GM21576 (cell line): ENCODE measurements at regions not wholly inside any gene's neighbourhood (a gene's known extent, or its start where the extent isn't known, plus 50 kb on each side); places are given as distances from the start of the nearest gene placed in this dataset.
"Not testable (repeated sequence)": the region's sequence is repeated elsewhere in the genome, so short reads cannot be mapped to it uniquely, and the experiment has no call there.

ENCODE experiments used
- ATAC-seq: cut with Tn5 transposase; IDR thresholded peaks from one replicate; pipeline ENCODE4 v1.9.1; 2021; ENCODE audit warnings: mild to moderate bottlenecking, moderate library complexity; ENCODE audit not compliant: unreplicated experiment

- peak; percentile 53 for ATAC-seq
Measured at GRCh38 chr6:135129136-135129856, 51.8 kb upstream of the MYB start.

GRCh38 chr6:135128268-135128914, 52.7 kb upstream of the MYB start:
- ATAC-seq = peak; percentile 84

- no peak for ATAC-seq
Measured at GRCh38 chr6:135126729-135127128, 54.4 kb upstream of the MYB start.

- no peak for ATAC-seq
Measured at GRCh38 chr6:135126034-135126433, 55.1 kb upstream of the MYB start.

DNA sequence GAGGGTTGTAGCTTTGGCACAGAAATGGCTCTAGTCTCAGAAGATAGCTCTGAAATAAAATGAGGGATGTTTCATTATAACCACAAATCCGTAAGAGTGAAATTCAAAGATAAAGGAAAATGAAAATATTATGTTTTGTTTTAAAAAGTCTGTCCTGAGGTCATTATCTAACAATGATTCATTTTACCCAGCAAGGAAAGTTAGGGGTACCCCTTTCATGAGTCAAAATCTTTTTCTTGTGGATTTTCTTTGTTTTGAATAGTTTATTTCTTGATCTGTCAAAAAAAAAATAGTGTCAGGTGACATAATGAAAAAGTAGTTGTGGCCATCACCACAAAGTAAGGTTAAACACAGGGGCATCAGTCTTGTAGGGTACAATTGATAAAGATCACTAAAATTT, 59.7 kb upstream of the MYB start:
- ATAC-seq = no peak

- no peak for ATAC-seq
Measured at GRCh38 chr6:135118134-135118730, 62.9 kb upstream of the MYB start.

DNA sequence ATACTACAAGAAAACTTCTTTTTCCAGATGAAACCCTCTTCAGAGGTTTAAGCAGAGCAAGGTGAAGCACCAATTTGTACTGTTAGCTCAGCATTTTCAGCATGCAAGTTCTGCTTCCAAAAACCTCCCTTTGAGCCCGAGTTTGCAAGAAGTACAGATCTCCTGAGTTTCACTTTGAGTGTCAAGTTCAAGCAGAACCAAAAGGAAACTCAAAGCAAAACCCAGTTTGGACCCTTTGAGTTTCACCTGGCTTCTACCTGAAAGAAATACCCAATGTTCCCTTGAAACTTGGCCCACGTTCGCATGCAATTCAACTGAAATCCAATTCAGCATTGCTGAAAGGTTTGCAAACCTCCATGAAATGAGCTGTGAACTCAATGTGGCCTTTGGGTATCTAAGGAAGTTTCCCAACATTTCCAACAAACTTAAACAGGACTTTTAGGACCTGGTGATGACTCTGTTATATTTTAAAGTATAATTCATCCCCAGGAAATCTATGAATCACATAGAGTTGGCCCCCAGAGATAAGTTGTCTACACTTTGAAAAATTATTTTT, 62.9 kb upstream of the HBS1L start:
- no peak for ATAC-seq

GRCh38 chr6:135116571-135116970, 61.9 kb upstream of the HBS1L start:
- ATAC-seq = no peak

DNA sequence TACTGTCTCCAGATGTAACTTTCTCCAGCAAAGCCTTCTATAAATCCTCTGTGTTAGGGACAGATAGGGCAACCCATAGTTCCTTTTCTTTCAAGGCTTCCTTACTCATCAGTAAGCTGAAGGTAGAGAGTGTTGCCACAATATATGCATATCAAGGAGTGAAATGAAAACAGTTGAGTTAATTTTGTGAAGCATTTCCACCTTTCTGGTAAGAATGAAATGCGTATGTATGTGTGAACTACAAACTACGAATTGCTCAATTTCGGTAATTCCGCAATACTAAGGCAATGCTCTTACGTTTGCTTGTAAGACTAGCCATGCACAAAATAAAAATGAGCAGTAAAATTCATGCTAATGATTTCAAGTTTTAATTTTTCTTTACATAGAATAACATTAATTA, 61.2 kb upstream of the HBS1L start:
- no peak for ATAC-seq

DNA sequence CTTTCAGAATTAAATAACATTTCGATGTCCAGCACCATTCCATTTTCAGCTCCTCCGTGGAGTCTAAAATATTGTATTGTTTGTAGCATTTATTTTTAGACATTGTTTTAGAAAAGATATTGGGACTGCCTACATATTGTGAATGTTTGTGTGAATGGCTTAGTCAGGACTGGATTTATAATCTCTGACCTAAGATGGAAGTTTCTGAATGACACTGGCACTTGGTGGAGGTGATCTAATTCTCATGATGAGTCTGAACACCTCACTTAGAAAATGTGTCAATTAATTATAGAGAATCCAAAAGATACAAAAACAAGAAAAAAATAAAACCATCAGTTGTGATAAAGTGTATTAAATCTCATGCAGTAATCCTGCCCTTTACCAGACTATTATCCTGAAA, 60.8 kb upstream of the HBS1L start:
- ATAC-seq = no peak

DNA sequence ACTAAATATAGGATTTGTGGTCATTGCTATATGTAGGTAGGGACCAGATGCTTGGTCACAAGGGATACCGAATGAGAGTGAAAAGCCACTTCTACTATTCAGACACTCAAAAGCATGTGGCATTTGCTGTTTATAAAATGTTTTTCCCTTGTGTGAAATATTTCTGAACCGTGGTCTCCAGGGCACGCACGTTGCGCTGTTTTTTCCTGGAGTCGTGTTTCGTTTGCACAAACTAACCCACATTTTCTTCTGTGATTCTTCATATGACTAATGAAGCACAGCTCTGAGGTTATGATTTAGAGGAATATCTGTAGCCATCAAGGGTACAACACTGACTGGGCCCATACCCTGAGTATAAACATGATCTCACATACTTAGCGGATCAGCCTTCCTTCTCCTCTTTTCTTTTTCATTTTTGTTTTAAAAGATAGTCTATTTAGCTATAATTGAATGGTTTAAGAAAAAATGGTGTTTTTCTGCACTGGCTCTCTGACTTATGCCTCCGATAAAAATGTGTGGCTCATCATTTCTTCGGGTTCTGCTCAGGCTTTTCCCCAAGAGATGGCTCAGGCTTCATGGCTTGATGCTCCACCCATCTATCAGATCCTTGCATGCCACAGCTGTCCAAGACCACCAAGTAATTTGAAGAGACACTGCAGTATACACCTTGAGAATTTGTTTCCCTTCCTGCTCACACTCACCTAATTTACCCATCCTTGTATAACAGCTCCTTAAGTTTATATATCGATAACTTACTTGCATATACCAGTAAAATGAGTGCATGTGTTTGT, 59.9 kb upstream of the HBS1L start:
- ATAC-seq = peak; percentile 64

DNA sequence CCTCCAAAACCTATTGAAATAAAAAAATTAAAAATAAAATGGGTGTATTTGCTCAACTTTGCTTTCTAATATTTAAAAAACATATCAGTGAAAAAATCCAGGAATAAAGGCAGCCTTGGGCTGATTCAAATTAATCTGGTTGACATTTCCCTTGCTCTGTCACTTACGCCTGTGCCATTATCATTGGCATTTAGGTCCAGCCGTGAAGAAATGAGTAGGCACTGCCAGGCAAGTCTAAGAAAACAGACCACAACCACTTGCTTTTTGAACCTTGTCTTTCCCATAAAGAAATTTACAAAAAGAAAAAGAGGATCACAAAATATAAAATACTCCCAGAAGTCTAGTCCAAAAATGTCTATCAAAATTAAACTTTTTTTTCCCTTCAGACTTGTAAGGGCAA, 59.2 kb upstream of the HBS1L start:
- ATAC-seq = no peak

DNA sequence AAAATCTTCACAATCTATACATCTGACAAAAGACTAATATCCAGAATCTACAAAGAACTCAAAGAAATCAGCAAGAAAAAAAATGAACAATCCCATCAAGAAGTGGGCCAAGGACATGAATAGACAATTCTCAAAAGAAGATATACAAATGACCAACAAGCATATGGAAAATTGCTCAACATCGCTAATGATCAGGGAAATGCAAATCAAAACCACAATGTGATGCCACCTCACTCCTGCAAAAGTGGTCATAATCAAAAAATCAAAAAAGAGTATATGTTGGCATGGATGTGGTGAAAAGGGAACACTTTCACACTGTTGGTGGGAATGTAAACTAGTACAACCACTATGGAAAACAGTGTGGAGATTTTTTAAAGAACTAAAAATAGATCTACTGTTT, 58.3 kb upstream of the HBS1L start:
- ATAC-seq = not testable (repeated sequence)

GRCh38 chr6:135110261-135110781, 55.7 kb upstream of the HBS1L start:
- ATAC-seq = not testable (repeated sequence)

- no peak for ATAC-seq
Measured at GRCh38 chr6:135109761-135110160, 55.1 kb upstream of the HBS1L start.

GRCh38 chr6:135108692-135109091, 54.1 kb upstream of the HBS1L start:
- no peak for ATAC-seq

GRCh38 chr6:135106611-135107010, 52.0 kb upstream of the HBS1L start:
- no peak for ATAC-seq

DNA sequence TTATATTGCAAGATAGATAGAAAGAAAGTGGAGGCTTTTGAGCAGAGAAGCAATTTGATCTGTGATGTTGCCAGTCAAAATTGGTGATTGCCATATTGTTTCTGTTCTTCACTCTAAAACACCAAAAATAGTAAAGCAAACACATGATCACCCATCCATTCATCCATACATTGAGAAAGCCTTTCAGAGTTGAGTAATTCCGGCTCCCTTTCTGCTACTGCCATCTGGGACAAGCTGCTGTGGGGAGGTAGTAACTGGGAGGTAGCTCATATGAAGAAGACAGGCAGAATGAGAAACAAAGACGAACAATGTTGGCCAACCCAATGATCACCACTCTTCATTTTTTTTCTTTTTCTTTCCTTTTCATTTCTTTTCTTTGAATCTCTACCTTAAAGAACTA, 51.1 kb upstream of the HBS1L start:
- no peak for ATAC-seq

DNA sequence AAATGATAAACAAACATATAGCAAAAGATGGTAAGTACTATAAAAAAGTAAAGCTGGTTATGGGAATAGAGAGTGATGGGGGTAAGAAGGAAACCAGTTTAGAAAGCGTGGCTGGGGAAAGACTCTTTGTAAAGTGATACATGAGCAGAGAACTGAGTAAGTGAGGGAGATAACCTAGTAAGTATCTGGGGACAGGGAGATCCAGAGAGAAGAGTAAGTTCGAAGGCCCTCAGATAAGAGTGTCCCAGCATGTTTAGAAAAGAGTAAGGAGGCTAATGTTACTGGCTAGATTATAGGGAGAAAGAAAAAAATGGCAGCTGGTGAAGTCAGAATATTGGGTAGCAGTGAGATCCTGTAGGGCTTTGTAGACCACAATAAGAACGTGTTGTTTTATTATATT, 50.7 kb upstream of the HBS1L start:
- ATAC-seq = no peak
